WTC11 (cell line): ENCODE measurements at regions not wholly inside any gene's neighbourhood (a gene's known extent, or its start where the extent isn't known, plus 50 kb on each side); places are given as distances from the start of the nearest gene placed in this dataset.

Source experiments
- ATAC-seq: fragments of 200-7000 bp; cut with Tn5 transposase; 2 replicates; pipeline ENCODE4 v1.10.0; 2021; ENCODE audit warnings: mild to moderate bottlenecking, moderate library complexity
- CTCF ChIA-PET: fragments of 300-600 bp; sonication (Branson Sonifier 250); formaldehyde crosslinking; loops from one replicate; lab custom pipeline; 2021; ENCODE audit warnings: antibody characterized with exemption; lab: Charles Lee
- POLR2A ChIA-PET: fragments of 350-600 bp; sonication (Branson Sonifier 250); formaldehyde crosslinking; loops from one replicate; lab custom pipeline; 2021; ENCODE audit warnings: antibody characterized with exemption; lab: Charles Lee
- DNase-seq: peaks from one replicate; pipeline ENCODE4 v3.0.0; 2021; ENCODE audit warnings: low spot score
- H3K27ac Mint-ChIP-seq: 2 replicates; pipeline ENCODE4 v1.8.0; 2021; ENCODE audit warnings: mixed read lengths
- H3K27me3 Mint-ChIP-seq: 2 replicates; pipeline ENCODE4 v1.8.0; 2021; ENCODE audit warnings: low read depth, mild to moderate bottlenecking, moderate library complexity, mixed read lengths
- H3K36me3 Mint-ChIP-seq: 2 replicates; pipeline ENCODE4 v1.8.0; 2021; ENCODE audit warnings: mixed read lengths
- H3K4me1 Mint-ChIP-seq: 2 replicates; pipeline ENCODE4 v1.8.0; 2022; ENCODE audit warnings: mixed read lengths
- H3K4me3 Mint-ChIP-seq: 2 replicates; pipeline ENCODE4 v1.8.0; 2021; ENCODE audit warnings: mild to moderate bottlenecking, moderate library complexity, mixed read lengths
- H3K9me3 Mint-ChIP-seq: 2 replicates; pipeline ENCODE4 v1.8.0; 2021; ENCODE audit warnings: mixed read lengths
- CREM ChIP-seq: sonication (generic); formaldehyde crosslinking; IDR thresholded peaks from 2 replicates; pipeline ENCODE4 v1.8.1; 2022; ENCODE audit warnings: mild to moderate bottlenecking, missing genetic modification reagents, moderate library complexity
- ELF4 ChIP-seq: sonication (generic); formaldehyde crosslinking; IDR thresholded peaks from 2 replicates; pipeline ENCODE4 v1.8.1; 2022; ENCODE audit warnings: low read depth, mild to moderate bottlenecking, moderate library complexity, missing genetic modification reagents
- GABPB1 ChIP-seq: sonication (generic); formaldehyde crosslinking; IDR thresholded peaks from 2 replicates; pipeline ENCODE4 v1.8.1; 2023; ENCODE audit warnings: mild to moderate bottlenecking, missing genetic modification reagents
- HMGA2 ChIP-seq: fragments of 250-450 bp; sonication (Bioruptor Pico); IDR thresholded peaks from 2 replicates; pipeline ENCODE4 v1.4.0; 2021; ENCODE audit warnings: mild to moderate bottlenecking, moderate library complexity
- MXD4 ChIP-seq: fragments of 250-450 bp; sonication (Bioruptor Pico); IDR thresholded peaks from 2 replicates; pipeline ENCODE4 v1.8.0; 2021; ENCODE audit warnings: mild to moderate bottlenecking, moderate library complexity, borderline replicate concordance
- RORB ChIP-seq: fragments of 250-450 bp; sonication (Bioruptor Pico); IDR thresholded peaks from 2 replicates; pipeline ENCODE4 v1.9.0; 2021; ENCODE audit warnings: mild to moderate bottlenecking
- SP1 ChIP-seq: sonication (generic); formaldehyde crosslinking; conservative IDR thresholded peaks from 2 replicates; pipeline ENCODE4 v1.8.1; 2022; ENCODE audit warnings: missing genetic modification reagents
- ZNF317 ChIP-seq: sonication (generic); formaldehyde crosslinking; IDR thresholded peaks from 2 replicates; pipeline ENCODE4 v1.8.1; 2023; ENCODE audit warnings: low read depth, mild to moderate bottlenecking, moderate library complexity, missing genetic modification reagents, borderline replicate concordance
- ZNF416 ChIP-seq: fragments of 250-450 bp; sonication (Bioruptor Pico); IDR thresholded peaks from 2 replicates; pipeline ENCODE4 v1.9.0; 2021; ENCODE audit warnings: mild to moderate bottlenecking, inconsistent platforms
- ZNF671 ChIP-seq: fragments of 250-450 bp; sonication (Bioruptor Pico); IDR thresholded peaks from 2 replicates; pipeline ENCODE4 v1.8.0; 2021; ENCODE audit warnings: mild to moderate bottlenecking
- TF ChIP-seq, protein P1 (sequence below): sonication (generic); formaldehyde crosslinking; IDR thresholded peaks from 2 replicates; pipeline ENCODE4 v1.8.1; 2023; ENCODE audit warnings: mild to moderate bottlenecking, missing genetic modification reagents, moderate library complexity
- TF ChIP-seq, protein P2 (sequence below): sonication (generic); formaldehyde crosslinking; IDR thresholded peaks from 2 replicates; pipeline ENCODE4 v1.8.0; 2023; ENCODE audit warnings: missing genetic modification reagents, mild to moderate bottlenecking, borderline replicate concordance
- TF ChIP-seq, protein P3 (sequence below): sonication (generic); formaldehyde crosslinking; IDR thresholded peaks from 2 replicates; pipeline ENCODE4 v1.8.1; 2023; ENCODE audit warnings: mild to moderate bottlenecking, missing genetic modification reagents
- TF ChIP-seq, protein P4 (sequence below): fragments of 200-600 bp; IDR thresholded peaks from 2 replicates; pipeline ENCODE4 v1.8.0; 2022; ENCODE audit warnings: antibody characterized with exemption
- TF ChIP-seq, protein P5 (sequence below): sonication (generic); formaldehyde crosslinking; IDR thresholded peaks from 2 replicates; pipeline ENCODE4 v1.8.1; 2022; ENCODE audit warnings: mild to moderate bottlenecking, missing genetic modification reagents, moderate library complexity, borderline replicate concordance
- TF ChIP-seq, protein P6 (sequence below): fragments of 250-450 bp; sonication (Bioruptor Pico); IDR thresholded peaks from 2 replicates; pipeline ENCODE4 v2.1.2; 2022; ENCODE audit warnings: mild to moderate bottlenecking, moderate library complexity
- TF ChIP-seq, protein P7 (sequence below): sonication (generic); formaldehyde crosslinking; IDR thresholded peaks from 2 replicates; pipeline ENCODE4 v1.8.1; 2022; ENCODE audit warnings: low read depth, mild to moderate bottlenecking, moderate library complexity, missing genetic modification reagents, borderline replicate concordance
- TF ChIP-seq, protein P8 (sequence below): sonication (generic); formaldehyde crosslinking; IDR thresholded peaks from 2 replicates; pipeline ENCODE4 v1.8.1; 2023; ENCODE audit warnings: mild to moderate bottlenecking, missing genetic modification reagents
- TF ChIP-seq, protein P9 (sequence below): sonication (generic); formaldehyde crosslinking; IDR thresholded peaks from 2 replicates; pipeline ENCODE4 v1.8.0; 2022; ENCODE audit warnings: mild to moderate bottlenecking, missing genetic modification reagents

DNA sequence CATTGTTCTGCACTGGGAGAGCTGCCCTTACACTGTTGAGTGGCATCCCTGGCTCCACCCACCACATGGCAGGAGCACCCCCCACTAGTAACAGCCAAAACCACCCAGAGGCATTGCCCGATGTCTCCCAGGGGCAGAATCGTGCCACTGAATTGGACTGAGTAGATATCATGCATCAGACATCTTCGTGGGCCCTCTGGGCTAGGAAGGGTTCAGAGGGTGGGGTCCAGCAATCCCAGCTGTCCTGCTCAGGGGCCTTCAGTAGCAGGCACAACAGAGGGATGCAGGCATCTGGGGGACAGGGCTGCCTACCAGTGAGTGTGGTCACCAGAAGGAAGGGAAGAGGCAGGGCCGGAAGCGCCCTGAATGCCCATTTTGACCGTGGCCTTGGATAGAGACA, 119.7 kb upstream of the PPP2R2D start (continued):
- TF ChIP-seq ZNF317 (CRISPR knock-in tag) (no peak), RORB (no peak), ZNF671 (CRISPR knock-in tag) (no peak)
- TF ChIP-seq, protein P1, sequence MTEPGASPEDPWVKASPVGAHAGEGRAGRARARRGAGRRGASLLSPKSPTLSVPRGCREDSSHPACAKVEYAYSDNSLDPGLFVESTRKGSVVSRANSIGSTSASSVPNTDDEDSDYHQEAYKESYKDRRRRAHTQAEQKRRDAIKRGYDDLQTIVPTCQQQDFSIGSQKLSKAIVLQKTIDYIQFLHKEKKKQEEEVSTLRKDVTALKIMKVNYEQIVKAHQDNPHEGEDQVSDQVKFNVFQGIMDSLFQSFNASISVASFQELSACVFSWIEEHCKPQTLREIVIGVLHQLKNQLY (CRISPR knock-in tag) = no peak
- TF ChIP-seq, protein P2, sequence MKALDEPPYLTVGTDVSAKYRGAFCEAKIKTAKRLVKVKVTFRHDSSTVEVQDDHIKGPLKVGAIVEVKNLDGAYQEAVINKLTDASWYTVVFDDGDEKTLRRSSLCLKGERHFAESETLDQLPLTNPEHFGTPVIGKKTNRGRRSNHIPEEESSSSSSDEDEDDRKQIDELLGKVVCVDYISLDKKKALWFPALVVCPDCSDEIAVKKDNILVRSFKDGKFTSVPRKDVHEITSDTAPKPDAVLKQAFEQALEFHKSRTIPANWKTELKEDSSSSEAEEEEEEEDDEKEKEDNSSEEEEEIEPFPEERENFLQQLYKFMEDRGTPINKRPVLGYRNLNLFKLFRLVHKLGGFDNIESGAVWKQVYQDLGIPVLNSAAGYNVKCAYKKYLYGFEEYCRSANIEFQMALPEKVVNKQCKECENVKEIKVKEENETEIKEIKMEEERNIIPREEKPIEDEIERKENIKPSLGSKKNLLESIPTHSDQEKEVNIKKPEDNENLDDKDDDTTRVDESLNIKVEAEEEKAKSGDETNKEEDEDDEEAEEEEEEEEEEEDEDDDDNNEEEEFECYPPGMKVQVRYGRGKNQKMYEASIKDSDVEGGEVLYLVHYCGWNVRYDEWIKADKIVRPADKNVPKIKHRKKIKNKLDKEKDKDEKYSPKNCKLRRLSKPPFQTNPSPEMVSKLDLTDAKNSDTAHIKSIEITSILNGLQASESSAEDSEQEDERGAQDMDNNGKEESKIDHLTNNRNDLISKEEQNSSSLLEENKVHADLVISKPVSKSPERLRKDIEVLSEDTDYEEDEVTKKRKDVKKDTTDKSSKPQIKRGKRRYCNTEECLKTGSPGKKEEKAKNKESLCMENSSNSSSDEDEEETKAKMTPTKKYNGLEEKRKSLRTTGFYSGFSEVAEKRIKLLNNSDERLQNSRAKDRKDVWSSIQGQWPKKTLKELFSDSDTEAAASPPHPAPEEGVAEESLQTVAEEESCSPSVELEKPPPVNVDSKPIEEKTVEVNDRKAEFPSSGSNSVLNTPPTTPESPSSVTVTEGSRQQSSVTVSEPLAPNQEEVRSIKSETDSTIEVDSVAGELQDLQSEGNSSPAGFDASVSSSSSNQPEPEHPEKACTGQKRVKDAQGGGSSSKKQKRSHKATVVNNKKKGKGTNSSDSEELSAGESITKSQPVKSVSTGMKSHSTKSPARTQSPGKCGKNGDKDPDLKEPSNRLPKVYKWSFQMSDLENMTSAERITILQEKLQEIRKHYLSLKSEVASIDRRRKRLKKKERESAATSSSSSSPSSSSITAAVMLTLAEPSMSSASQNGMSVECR (CRISPR knock-in tag) = no peak
- TF ChIP-seq, protein P3, sequence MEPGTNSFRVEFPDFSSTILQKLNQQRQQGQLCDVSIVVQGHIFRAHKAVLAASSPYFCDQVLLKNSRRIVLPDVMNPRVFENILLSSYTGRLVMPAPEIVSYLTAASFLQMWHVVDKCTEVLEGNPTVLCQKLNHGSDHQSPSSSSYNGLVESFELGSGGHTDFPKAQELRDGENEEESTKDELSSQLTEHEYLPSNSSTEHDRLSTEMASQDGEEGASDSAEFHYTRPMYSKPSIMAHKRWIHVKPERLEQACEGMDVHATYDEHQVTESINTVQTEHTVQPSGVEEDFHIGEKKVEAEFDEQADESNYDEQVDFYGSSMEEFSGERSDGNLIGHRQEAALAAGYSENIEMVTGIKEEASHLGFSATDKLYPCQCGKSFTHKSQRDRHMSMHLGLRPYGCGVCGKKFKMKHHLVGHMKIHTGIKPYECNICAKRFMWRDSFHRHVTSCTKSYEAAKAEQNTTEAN = no peak

DNA sequence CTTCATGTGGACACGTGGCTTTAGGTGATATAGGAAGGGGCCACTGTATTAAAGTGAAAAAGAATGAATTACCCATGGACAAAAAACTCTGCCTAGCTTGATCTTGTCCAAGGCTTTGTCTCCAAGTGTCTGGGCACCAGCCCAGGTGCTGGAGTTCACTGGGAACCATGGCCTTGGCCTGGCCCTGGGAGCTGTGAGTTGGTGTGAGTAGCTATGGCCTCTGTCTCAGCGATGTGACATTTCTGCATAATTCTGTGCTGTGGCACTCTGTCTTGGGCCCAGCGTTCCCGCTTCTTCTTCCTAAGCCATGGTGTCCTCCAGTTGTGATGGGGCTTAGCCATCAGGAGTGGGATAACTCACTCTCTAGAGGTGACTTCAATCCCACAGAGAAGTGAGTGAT, 119.0 kb upstream of the PPP2R2D start:
- peaks cover 84% of the 10 kb centered on the region for H3K9me3 Mint-ChIP-seq
- ATAC-seq = no peak
- peaks cover 12% of the 10 kb centered on the region for H3K27me3 Mint-ChIP-seq
- POLR2A ChIA-PET = interaction anchor here (0.6 kb wide), 1 partner anchor 138 kb away, joined by 4 read pairs; no protein-coding TSS in a partner anchor
- H3K27ac Mint-ChIP-seq = no peak overlapping the region
- CTCF ChIA-PET = no interaction called here
- DNase-seq = no peak
- H3K36me3 Mint-ChIP-seq = peaks cover 55% of the 10 kb centered on the region
- no peak overlapping the region for H3K4me3 Mint-ChIP-seq
- H3K4me1 Mint-ChIP-seq = no peaks in the 10 kb centered on the region
- TF ChIP-seq CREM (CRISPR knock-in tag) (no peak), SP1 (CRISPR knock-in tag) (no peak), HMGA2 (CRISPR knock-in tag) (no peak), GABPB1 (CRISPR knock-in tag) (no peak), ELF4 (CRISPR knock-in tag) (no peak), ZNF416 (no peak), MXD4 (no peak)
- TF ChIP-seq, protein P4, sequence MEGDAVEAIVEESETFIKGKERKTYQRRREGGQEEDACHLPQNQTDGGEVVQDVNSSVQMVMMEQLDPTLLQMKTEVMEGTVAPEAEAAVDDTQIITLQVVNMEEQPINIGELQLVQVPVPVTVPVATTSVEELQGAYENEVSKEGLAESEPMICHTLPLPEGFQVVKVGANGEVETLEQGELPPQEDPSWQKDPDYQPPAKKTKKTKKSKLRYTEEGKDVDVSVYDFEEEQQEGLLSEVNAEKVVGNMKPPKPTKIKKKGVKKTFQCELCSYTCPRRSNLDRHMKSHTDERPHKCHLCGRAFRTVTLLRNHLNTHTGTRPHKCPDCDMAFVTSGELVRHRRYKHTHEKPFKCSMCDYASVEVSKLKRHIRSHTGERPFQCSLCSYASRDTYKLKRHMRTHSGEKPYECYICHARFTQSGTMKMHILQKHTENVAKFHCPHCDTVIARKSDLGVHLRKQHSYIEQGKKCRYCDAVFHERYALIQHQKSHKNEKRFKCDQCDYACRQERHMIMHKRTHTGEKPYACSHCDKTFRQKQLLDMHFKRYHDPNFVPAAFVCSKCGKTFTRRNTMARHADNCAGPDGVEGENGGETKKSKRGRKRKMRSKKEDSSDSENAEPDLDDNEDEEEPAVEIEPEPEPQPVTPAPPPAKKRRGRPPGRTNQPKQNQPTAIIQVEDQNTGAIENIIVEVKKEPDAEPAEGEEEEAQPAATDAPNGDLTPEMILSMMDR = no peak
- TF ChIP-seq, protein P5, sequence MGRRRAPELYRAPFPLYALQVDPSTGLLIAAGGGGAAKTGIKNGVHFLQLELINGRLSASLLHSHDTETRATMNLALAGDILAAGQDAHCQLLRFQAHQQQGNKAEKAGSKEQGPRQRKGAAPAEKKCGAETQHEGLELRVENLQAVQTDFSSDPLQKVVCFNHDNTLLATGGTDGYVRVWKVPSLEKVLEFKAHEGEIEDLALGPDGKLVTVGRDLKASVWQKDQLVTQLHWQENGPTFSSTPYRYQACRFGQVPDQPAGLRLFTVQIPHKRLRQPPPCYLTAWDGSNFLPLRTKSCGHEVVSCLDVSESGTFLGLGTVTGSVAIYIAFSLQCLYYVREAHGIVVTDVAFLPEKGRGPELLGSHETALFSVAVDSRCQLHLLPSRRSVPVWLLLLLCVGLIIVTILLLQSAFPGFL (CRISPR knock-in tag) = no peak
- TF ChIP-seq, protein P6, sequence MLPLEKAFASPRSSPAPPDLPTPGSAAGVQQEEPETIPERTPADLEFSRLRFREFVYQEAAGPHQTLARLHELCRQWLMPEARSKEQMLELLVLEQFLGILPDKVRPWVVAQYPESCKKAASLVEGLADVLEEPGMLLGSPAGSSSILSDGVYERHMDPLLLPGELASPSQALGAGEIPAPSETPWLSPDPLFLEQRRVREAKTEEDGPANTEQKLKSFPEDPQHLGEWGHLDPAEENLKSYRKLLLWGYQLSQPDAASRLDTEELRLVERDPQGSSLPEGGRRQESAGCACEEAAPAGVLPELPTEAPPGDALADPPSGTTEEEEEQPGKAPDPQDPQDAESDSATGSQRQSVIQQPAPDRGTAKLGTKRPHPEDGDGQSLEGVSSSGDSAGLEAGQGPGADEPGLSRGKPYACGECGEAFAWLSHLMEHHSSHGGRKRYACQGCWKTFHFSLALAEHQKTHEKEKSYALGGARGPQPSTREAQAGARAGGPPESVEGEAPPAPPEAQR (CRISPR knock-in tag) = no peak
- TF ChIP-seq, protein P7, sequence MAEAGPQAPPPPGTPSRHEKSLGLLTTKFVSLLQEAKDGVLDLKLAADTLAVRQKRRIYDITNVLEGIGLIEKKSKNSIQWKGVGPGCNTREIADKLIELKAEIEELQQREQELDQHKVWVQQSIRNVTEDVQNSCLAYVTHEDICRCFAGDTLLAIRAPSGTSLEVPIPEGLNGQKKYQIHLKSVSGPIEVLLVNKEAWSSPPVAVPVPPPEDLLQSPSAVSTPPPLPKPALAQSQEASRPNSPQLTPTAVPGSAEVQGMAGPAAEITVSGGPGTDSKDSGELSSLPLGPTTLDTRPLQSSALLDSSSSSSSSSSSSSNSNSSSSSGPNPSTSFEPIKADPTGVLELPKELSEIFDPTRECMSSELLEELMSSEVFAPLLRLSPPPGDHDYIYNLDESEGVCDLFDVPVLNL (CRISPR knock-in tag) = no peak
- TF ChIP-seq, protein P8, sequence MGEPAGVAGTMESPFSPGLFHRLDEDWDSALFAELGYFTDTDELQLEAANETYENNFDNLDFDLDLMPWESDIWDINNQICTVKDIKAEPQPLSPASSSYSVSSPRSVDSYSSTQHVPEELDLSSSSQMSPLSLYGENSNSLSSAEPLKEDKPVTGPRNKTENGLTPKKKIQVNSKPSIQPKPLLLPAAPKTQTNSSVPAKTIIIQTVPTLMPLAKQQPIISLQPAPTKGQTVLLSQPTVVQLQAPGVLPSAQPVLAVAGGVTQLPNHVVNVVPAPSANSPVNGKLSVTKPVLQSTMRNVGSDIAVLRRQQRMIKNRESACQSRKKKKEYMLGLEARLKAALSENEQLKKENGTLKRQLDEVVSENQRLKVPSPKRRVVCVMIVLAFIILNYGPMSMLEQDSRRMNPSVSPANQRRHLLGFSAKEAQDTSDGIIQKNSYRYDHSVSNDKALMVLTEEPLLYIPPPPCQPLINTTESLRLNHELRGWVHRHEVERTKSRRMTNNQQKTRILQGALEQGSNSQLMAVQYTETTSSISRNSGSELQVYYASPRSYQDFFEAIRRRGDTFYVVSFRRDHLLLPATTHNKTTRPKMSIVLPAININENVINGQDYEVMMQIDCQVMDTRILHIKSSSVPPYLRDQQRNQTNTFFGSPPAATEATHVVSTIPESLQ (CRISPR knock-in tag) = no peak
- TF ChIP-seq, protein P3 = no peak
- TF ChIP-seq, protein P9, sequence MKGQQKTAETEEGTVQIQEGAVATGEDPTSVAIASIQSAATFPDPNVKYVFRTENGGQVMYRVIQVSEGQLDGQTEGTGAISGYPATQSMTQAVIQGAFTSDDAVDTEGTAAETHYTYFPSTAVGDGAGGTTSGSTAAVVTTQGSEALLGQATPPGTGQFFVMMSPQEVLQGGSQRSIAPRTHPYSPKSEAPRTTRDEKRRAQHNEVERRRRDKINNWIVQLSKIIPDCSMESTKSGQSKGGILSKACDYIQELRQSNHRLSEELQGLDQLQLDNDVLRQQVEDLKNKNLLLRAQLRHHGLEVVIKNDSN (CRISPR knock-in tag) = no peak
